Rectal smooth muscle tissue (tissue), 1 donor: ENCODE measurements at regions not wholly inside any gene's neighbourhood (a gene's known extent, or its start where the extent isn't known, plus 50 kb on each side); places are given as distances from the start of the nearest gene placed in this dataset.
"Not testable (repeated sequence)": the region's sequence is repeated elsewhere in the genome, so short reads cannot be mapped to it uniquely, and the experiment has no call there.

Experiments used
- H3K27ac ChIP-seq: one replicate; pipeline ENCODE4 v1.7.0; 2013; ENCODE audit warnings: low read depth, low read length, inconsistent platforms
- H3K27me3 ChIP-seq: one replicate; pipeline ENCODE4 v1.7.0; 2013; ENCODE audit warnings: low read length; ENCODE audit not compliant: control insufficient read depth, insufficient read depth
- H3K36me3 ChIP-seq: one replicate; pipeline ENCODE4 v1.7.0; 2013; ENCODE audit warnings: low read length; ENCODE audit not compliant: control insufficient read depth, insufficient read depth
- H3K4me1 ChIP-seq: one replicate; pipeline ENCODE4 v1.7.0; 2013; ENCODE audit warnings: low read length; ENCODE audit not compliant: control insufficient read depth, insufficient read depth
- H3K4me3 ChIP-seq: one replicate; pipeline ENCODE4 v1.7.0; 2013; ENCODE audit warnings: low read length
- H3K9ac ChIP-seq: one replicate; pipeline ENCODE4 v1.7.0; 2013; ENCODE audit warnings: low read length

GRCh38 chr9:41650086-41650485, 461.0 kb upstream of the ZNG1F start:
- H3K27ac ChIP-seq: not testable (repeated sequence)

GRCh38 chr9:41648564-41648963, 459.4 kb upstream of the ZNG1F start:
- not testable (repeated sequence) for H3K27me3 ChIP-seq, H3K27ac ChIP-seq, H3K4me1 ChIP-seq, H3K4me3 ChIP-seq, H3K36me3 ChIP-seq, H3K9ac ChIP-seq

More at GRCh38 chr9:41650086-41650485, 461.0 kb upstream of the ZNG1F start:
- H3K4me1 ChIP-seq, H3K27me3 ChIP-seq, H3K9ac ChIP-seq, H3K4me3 ChIP-seq, H3K36me3 ChIP-seq: not testable (repeated sequence)

DNA sequence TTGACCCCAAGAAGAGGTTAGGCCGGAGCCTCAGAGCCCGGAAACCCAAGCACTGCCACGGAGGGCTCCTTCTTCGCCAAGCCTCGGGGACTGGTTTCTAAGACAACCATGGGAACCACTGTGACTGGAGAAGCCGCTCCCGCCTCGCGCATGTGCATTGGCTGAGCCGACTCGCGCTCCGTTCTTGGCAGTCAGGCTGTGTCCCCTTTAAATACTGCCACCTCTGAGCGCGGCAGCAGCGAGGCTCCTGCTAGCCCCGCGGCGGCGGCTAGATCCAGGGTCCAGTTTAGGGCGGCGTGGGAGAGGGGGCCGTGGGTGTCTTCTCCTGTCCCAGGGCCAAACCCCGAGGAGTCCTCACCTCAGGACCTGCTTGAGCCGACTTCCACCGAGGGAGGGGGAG, 457.1 kb upstream of the ZNG1F start:
- not testable (repeated sequence) for H3K27ac ChIP-seq, H3K36me3 ChIP-seq, H3K4me3 ChIP-seq, H3K27me3 ChIP-seq, H3K9ac ChIP-seq, H3K4me1 ChIP-seq

- not testable (repeated sequence) for H3K36me3 ChIP-seq, H3K4me1 ChIP-seq, H3K27me3 ChIP-seq, H3K27ac ChIP-seq, H3K9ac ChIP-seq
- peak overlapping the region; percentile 32 for H3K4me3 ChIP-seq
These were observed 454.6 kb upstream of the ZNG1F start for GRCh38 chr9:41643571-41644279.

GRCh38 chr9:41633726-41634125, 444.6 kb upstream of the ZNG1F start:
- not testable (repeated sequence) for H3K4me1 ChIP-seq, H3K4me3 ChIP-seq, H3K36me3 ChIP-seq, H3K27ac ChIP-seq, H3K27me3 ChIP-seq, H3K9ac ChIP-seq

- H3K27me3 ChIP-seq, H3K4me1 ChIP-seq, H3K9ac ChIP-seq, H3K27ac ChIP-seq, H3K4me3 ChIP-seq, H3K36me3 ChIP-seq: not testable (repeated sequence)
These were observed 434.5 kb upstream of the ZNG1F start for GRCh38 chr9:41623666-41624065.

DNA sequence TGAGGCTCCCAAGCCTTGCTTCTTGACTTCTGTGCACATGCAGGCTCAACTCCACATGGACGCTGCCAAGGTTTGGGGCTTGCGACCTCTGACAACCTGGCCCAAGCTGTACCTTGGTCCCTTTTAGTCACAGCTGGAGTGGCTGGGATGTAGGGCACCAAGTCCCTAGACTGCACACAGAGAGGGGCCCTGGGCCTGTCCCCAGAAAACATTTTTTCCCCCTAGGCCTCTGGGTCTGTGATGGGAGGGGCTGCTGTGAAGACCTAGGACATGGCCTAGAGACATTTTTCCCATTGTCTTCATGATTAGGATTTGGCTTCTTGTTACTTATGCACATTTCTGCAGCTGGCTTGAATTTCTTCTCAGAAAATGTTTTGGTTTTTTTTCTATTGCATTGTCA, 430.1 kb upstream of the ZNG1F start:
- H3K27ac ChIP-seq, H3K4me3 ChIP-seq: not testable (repeated sequence)

DNA sequence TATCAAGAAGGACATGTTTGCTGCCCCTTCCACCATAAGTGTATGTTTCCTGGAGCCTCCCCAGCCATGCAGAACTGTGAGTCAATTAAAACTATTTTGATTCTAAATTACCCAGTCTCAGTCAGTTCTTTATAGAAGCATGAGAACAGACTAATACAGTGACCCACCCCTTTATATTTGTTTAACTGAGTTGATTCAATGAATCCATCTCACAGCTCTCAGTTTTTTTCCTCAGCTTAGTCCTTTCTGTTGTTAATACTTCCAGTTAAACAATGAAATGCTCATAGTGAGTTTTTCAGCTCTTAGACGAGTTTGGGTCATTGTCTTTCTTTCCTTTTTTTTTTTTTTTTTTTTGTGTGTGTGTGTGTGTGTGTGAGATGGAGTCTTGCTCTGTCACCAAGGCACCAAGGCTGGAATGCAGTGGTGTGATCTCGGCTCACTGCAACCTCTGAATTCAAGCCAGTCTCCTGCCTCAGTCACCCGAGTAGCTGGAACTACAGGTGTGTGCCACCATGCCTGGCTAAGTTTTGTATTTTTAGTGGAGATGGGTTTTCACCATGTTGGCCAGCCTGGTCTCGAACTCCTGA, 417.9 kb upstream of the ZNG1F start:
- not testable (repeated sequence) for H3K4me3 ChIP-seq, H3K27me3 ChIP-seq, H3K27ac ChIP-seq, H3K36me3 ChIP-seq, H3K4me1 ChIP-seq, H3K9ac ChIP-seq

More for the DNA sequence above, 430.1 kb upstream of the ZNG1F start:
- not testable (repeated sequence) for H3K9ac ChIP-seq, H3K36me3 ChIP-seq, H3K4me1 ChIP-seq, H3K27me3 ChIP-seq

- not testable (repeated sequence) for H3K27me3 ChIP-seq, H3K36me3 ChIP-seq, H3K9ac ChIP-seq, H3K4me1 ChIP-seq, H3K27ac ChIP-seq, H3K4me3 ChIP-seq
These were observed 376.5 kb upstream of the ZNG1F start for GRCh38 chr9:41565572-41565971.
